GM21717 (cell line): ENCODE measurements at regions not wholly inside any gene's neighbourhood (a gene's known extent, or its start where the extent isn't known, plus 50 kb on each side); places are given as distances from the start of the nearest gene placed in this dataset.
"Not testable (repeated sequence)": the region's sequence is repeated elsewhere in the genome, so short reads cannot be mapped to it uniquely, and the experiment has no call there.

Experiments used
- ATAC-seq: cut with Tn5 transposase; IDR thresholded peaks from one replicate; pipeline ENCODE4 v1.9.1; 2021; ENCODE audit warnings: mild to moderate bottlenecking, moderate library complexity; ENCODE audit not compliant: unreplicated experiment

- no peak for ATAC-seq
Observed at GRCh38 chr10:84698989-84699388, 370.6 kb downstream of the CCSER2 start.

- no peak for ATAC-seq
Observed at GRCh38 chr10:84700668-84701369, 372.4 kb downstream of the CCSER2 start.

GRCh38 chr10:84701370-84701720, 373.0 kb downstream of the CCSER2 start:
- ATAC-seq: no peak

- no peak for ATAC-seq
Observed at GRCh38 chr10:84704101-84704500, 375.7 kb downstream of the CCSER2 start.

- ATAC-seq: no peak
Observed at GRCh38 chr10:84706431-84706830, 378.0 kb downstream of the CCSER2 start.

- no peak for ATAC-seq
Observed at GRCh38 chr10:84706875-84707274, 378.5 kb downstream of the CCSER2 start.

- no peak for ATAC-seq
Observed at GRCh38 chr10:84715911-84716310, 387.5 kb downstream of the CCSER2 start.

GRCh38 chr10:84718877-84719616, 390.7 kb downstream of the CCSER2 start:
- ATAC-seq: no peak

- no peak for ATAC-seq
Observed at GRCh38 chr10:84719687-84720086, 391.3 kb downstream of the CCSER2 start.

GRCh38 chr10:84727398-84727797, 399.0 kb downstream of the CCSER2 start:
- ATAC-seq: no peak

GRCh38 chr10:84739126-84739525, 410.7 kb downstream of the CCSER2 start:
- not testable (repeated sequence) for ATAC-seq

GRCh38 chr10:84739641-84740040, 411.3 kb downstream of the CCSER2 start:
- ATAC-seq: no peak

GRCh38 chr10:84743483-84743882, 415.1 kb downstream of the CCSER2 start:
- no peak for ATAC-seq

GRCh38 chr10:84755311-84755710, 426.9 kb downstream of the CCSER2 start:
- no peak for ATAC-seq

GRCh38 chr10:84756653-84757052, 428.3 kb downstream of the CCSER2 start:
- ATAC-seq: not testable (repeated sequence)

- ATAC-seq: not testable (repeated sequence)
Observed at GRCh38 chr10:84761994-84762614, 433.7 kb downstream of the CCSER2 start.

GRCh38 chr10:84762754-84763394, 434.5 kb downstream of the CCSER2 start:
- no peak for ATAC-seq

GRCh38 chr10:84763965-84764364, 435.6 kb downstream of the CCSER2 start:
- ATAC-seq: no peak

- ATAC-seq: no peak
Observed at GRCh38 chr10:84765086-84765485, 436.7 kb downstream of the CCSER2 start.

- no peak for ATAC-seq
Observed at GRCh38 chr10:84765656-84766055, 437.3 kb downstream of the CCSER2 start.

GRCh38 chr10:84766923-84767322, 438.5 kb downstream of the CCSER2 start:
- no peak for ATAC-seq

- ATAC-seq: no peak
Observed at GRCh38 chr10:84768132-84768531, 439.7 kb downstream of the CCSER2 start.
